SK-N-SH (cell line): ENCODE measurements at regions not wholly inside any gene's neighbourhood (a gene's known extent, or its start where the extent isn't known, plus 50 kb on each side); places are given as distances from the start of the nearest gene placed in this dataset.

Experiments
- CTCF ChIP-seq: fragments of 200-600 bp; sonication (generic); IDR thresholded peaks from 2 replicates; pipeline ENCODE4 v1.6.1; 2017; ENCODE audit warnings: antibody characterized with exemption, mild to moderate bottlenecking, moderate library complexity
- GABPA ChIP-seq: IDR thresholded peaks from 2 replicates; pipeline ENCODE4 v1.4.0; 2012; ENCODE audit warnings: low read depth, mild to moderate bottlenecking
- TF ChIP-seq, protein P1 (sequence below): IDR thresholded peaks from 2 replicates; pipeline ENCODE4; 2012

DNA sequence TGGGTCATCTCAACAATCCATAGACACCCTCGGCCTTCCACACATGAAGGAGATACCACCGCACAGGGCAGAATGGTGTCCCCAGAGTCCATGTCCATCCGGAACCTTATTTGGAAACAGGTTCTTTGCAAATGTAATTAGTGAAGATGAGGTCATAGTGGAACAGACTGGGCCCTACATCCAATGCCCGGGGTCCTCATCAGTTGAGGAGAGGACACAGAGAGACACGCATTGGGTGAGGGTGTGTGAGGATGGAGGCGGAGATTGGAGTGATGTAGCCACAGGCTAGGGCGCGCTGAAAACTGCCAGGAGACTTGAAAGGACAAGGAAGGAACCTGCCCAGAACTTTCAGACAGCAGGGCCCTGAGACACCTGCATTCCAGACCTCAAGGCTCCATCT is 169.4 kb downstream of the ENGASE start:
- TF ChIP-seq CTCF: no peak
- TF ChIP-seq GABPA: no peak
- TF ChIP-seq, protein P1, sequence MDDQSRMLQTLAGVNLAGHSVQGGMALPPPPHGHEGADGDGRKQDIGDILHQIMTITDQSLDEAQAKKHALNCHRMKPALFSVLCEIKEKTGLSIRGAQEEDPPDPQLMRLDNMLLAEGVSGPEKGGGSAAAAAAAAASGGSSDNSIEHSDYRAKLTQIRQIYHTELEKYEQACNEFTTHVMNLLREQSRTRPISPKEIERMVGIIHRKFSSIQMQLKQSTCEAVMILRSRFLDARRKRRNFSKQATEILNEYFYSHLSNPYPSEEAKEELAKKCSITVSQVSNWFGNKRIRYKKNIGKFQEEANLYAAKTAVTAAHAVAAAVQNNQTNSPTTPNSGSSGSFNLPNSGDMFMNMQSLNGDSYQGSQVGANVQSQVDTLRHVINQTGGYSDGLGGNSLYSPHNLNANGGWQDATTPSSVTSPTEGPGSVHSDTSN: no peak
